Stimulated activated CD4-positive, alpha-beta T cell treated with anti-CD3 and anti-CD28 coated beads, TNF-alpha, amount 100 ng/mL, for 1 hour (primary cell): ENCODE measurements at regions not wholly inside any gene's neighbourhood (a gene's known extent, or its start where the extent isn't known, plus 50 kb on each side); places are given as distances from the start of the nearest gene placed in this dataset.
"Not testable (repeated sequence)": the region's sequence is repeated elsewhere in the genome, so short reads cannot be mapped to it uniquely, and the experiment has no call there.

Experiments used
- DNase-seq, 3 donors: peaks; one replicate each; pipeline ENCODE4 v3.0.0-alpha.2; 2020; ENCODE audit warnings: low read depth in 3 of 3, low spot score in 1 of 3

DNA sequence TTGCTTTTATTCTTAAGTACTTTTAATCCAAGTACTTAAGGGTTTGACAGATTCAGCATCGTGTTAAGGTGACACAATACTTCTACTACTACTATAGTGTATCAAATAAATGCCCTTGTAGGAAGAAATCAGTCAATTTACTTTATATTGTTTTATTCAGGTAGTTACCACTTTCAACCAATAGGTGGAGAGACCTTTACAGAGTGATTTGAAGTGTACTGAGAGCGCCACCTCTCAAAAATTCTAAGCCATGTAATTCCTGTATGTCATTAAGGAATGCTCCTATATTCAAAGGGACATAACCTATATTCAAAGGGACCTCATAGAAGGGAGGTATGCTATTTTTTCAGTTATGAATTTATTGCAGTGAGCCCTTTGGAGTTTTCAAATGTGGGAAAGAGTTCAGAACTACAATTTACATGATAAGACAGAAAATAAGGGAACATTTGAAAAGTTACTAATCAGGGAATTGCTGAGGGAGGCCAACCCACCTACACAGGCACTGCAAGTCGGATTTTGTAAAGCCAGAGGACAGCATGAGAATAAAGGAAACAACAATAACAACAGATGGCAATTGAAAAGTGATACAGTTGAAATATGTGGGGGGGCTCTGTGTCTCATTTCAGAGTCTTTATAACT, 955.6 kb downstream of the TBC1D32 start:
- no peak for DNase-seq

DNA sequence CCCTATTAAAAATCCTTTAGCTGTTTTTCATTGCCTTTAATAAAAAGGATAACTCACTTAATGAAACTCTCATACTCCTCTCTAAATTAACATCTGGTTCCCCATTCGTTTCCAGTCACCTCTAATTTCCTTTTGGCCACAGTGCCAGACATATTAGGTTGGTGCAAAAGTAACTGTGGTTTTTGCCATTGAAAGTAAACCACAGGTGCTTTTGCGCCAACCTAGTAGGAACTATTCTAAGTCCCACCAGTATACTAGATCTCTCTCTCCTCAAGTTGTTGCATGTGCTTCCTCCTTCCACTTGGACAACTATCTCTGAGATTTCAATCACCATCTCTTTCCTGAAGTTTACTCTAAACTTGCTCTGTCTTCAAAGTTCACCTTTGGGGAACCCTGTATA, 961.1 kb downstream of the TBC1D32 start:
- DNase-seq = no peak

DNA sequence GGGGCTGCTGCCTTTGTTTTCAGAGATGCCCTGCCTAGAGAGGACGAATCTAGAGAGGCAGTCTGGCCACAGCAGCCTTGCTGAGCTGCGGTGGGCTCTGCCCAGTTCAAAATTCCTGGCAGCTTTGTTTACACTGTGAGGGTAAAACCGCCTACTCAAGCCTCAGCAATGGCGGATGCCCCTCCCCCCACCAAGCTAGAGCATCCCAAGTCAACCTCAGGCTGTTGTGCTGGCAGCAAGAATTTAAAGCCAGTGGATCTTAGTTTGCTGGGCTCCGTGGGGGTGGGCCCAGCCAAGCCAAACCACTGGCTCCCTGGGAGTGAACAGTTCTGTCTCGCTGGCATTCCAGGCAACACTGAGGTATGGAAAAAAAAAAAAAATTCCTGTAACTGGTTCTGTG, 970.9 kb downstream of the TBC1D32 start:
- no peak for DNase-seq

DNA sequence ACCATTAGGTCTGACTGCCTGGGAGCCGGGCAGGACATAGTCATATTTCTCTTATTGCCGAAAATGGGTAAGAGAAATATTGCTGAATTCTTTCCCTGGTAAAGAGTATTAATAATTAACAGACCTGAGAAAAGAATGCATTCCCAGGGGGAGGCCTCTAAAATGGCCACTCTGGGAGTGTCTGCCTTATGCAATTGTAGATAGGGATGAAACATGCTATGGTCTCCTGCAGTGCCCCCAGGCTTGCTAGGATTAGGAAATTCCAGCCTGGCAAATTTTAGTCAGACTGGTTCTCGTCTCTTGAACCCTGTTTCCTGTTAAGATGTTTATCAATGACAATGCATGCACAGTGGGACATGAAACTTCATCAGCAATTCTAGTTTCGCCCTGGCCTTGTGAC, 975.7 kb downstream of the TBC1D32 start:
- DNase-seq = not testable (repeated sequence)

DNA sequence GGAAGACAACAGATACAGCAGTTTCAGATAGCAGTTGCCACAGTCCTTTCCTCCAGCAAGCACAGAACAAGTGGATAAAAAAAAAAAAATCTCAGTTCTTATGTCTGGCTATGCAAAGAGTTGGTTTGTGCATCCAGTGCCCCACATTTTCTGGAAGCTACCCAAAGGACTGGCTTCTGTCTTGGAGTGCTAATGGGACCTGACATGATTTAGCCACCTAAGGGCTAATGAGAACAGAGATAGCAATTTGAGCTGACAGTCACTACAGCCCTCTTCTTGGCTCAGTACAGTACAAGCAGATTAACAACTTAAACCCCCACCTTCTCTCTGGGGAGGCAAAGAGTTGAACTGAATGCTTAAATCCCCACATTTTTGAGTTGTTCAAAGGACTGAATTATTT, 976.8 kb downstream of the TBC1D32 start:
- DNase-seq = no peak

DNA sequence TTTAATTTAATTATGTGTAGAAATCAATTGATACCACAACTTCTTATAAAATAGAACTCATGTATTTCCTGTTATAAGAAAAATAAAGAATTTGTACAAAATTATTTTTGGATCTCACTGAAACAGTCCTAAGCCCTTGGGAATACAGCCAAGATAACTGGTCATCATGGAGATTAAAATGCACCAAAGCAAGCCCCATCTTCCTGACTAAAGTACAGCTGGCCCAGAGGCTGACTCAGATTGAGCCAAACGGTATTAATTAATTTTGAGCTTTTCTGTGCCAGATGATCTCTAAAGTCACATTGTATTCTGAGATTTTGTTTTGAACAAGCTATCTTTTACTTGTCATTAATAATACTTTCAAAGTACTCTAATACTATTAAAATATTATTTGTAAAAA, 978.5 kb downstream of the TBC1D32 start:
- DNase-seq = no peak

DNA sequence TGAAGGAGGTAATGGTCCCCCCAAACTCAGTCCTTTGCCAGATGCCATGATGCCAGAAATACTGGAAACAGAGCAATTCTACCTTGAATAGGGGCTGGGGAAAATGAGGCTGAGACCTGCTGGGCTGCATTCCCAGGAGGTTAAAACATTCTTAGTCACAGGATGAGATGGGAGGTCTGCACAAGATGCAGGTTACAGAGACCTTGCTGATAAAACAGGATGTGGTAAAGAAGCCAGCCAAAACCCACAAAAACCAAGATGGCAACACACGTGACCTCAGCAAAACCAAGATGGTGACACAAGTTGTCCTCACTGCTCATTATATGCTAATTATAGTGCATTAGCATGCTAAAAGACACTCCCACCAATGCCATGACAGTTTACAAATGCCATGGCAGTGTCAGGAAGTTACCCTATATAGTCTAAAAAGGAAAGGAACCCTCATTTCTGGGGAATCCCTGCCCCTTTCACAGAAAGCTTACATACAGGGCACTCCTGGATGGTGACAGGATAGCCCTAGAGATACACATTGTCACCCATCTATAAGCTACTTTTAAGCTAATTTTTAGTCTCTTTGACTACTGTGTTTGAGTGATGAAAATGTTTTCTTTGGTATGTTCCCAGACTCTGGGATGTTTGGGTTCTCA, 979.7 kb downstream of the TBC1D32 start:
- no peak for DNase-seq

DNA sequence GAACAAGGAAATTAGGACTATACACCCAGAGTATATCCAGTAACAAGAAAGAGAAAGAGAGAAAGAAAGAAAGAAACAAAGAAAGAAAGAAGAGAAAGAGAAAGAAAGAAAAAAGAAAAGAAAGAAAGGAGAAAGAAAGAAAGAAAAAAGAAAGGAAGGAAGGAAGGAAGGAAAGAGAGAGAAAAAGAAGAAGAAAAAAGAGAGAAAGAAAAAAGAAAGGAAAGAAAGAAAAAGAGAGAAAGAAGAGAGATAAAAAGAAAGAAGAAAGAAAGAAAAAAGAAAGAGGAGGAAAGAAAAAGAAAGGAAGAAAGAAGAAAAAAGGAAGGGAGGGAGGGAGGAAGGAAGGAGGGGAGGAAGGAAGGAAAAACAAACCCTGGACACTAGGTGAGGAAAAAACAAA, 981.8 kb downstream of the TBC1D32 start:
- DNase-seq = no peak

DNA sequence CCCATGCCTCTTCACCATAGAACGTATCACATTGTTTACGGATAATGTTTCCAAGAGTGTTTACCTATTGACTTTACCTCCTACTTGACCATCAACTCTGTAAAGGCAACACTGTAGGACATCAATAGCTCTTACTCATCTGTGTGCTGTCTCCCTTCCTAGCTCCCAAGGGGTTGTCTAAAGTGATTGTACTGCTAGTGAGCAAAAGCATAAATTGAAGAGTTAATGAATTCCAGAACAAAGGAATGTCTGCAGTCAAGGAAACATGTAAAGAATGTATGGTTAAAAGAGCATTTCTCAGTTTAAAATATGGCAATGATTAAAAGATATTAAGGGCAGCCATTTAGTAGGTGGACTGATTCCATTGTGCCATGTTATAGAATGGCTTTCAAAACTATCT, 985.4 kb downstream of the TBC1D32 start:
- no peak for DNase-seq

DNA sequence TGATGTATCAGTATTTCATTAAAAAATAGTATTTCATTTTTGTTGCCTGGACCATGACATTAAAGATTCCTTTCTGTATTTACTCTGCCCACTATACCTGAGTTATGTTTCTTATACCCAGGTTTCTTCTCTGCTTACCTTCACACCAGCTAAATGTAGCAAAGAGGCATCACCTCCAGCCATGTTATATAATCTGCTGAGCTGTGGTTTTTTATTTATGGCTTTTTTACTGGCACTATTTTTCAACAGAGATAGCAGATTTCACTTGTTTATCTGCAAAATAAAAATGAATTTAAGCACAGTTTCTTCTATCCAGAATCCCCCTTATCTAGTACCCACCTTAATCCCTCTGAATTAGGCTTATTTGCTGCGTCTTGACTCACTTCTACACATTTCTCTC, 979.0 kb upstream of the MAN1A1 start:
- no peak for DNase-seq

DNA sequence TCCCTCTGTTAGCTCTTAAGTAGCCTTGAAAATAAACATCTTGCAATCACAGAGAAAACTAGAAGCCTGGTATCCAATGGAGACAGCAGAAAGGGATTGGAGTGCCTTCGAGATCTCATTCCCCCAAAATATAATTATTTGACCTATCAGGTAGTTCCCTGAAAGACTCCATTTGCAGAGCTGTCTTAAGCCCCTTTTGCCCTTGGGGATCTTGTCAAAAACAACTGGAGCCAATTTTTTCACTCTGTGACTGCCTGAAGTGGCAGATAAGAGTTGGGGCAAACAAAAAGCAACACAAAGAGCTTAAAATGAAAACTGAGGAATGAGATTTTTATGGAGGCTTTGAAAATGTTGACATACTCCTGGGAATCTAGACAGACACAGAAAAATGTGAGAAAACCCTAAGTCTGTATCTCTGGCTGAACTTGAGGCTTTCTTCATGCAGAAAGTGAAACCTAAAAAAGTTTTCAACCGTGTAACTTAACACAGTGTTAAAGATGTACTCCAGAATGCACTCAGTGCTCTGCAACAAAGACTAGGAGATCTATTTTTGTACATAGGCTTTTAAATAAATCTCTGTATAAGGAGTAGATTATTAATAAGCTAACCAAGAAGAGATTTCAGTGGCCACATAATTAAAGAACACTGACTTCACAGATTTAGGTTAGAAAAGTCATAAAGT, 971.1 kb upstream of the MAN1A1 start:
- DNase-seq = no peak

DNA sequence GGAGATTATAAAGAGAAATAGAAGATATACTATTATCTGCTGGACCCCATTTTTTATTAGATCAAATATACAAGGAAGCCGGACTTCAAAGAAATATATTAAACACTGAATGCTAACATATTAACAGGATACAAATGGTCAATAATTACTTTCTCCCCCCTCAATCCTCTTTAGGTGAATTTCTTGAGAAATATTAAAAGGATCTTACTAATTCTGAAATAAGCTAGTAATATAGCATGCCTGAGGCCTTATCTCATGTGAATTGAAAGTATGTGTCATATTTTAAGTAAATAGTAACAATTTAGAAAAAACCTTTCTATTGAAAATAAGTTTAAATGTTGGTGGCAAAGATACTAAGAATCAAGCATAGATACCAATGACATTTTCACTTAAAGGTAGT, 954.7 kb upstream of the MAN1A1 start:
- DNase-seq = no peak

DNA sequence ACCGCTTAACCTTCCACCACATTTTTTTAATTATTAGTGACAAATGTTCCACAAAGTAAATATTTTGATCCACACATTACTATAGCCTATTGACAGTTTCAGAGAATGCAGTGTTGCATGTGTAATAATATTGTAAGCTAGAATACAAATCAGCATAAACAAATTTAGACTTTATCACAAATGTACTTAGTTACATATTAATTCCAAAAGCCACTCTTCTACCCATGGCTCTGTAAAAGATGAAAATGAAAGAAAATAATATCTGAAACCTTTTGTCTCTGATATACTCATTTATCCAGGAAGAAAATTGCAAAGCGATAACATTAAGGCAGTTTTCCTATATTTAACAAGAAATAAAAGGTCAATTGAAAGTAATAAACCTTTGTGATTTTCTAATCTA, 954.0 kb upstream of the MAN1A1 start:
- DNase-seq = no peak

DNA sequence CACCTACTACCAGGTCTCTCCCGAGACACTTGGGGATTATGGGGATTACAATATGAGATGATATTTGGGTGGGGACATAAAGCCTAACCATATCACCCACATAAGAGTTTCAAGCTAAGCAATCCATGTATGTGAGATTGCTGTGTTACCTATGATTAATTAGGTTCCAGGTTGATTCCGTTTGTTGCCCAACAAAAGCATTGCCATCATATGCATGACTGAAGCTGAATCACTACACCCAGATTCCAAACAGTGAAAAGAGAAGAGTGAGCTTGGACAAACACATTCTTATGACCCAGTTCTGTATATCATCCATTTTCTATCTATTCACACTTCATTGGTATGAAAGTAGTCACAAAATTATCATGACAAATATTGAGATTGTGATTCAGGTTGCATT, 952.5 kb upstream of the MAN1A1 start:
- DNase-seq = no peak

DNA sequence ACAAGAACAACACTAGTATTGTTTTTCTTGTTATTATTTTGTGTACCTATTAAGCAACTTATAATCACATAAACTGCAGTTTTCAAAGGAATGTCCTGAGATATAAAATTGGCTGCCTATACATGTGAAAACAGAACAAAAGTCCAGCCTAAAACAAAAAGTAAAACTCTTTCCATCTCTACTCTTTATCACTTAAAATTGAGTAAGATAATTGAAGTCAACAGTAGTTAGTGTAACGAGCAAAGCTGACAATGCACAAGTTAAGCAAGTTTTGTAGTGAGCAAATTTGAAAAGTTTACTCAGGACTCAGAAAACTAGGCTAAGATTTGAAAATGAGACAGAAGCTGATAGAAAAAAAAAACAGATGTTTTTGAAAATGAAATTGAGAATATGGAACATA, 941.4 kb upstream of the MAN1A1 start:
- no peak for DNase-seq

DNA sequence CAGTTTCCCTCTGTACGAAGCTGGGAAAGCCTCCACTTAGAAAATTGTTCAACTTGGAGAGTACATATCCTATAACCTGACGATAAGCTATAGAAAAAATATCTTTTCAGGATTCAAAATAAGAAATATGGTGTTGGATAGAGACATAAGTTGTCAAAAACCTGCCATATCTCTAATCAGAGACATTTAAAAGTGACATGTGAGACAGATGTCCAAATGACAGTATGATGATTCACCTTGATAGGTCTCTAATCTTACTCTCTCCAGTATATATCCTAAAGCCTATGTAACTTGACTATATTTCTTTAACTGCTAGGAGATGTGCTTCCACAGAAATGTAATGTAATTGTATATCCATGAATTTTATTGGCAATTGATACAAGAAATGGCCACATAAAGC, 932.4 kb upstream of the MAN1A1 start:
- no peak for DNase-seq

DNA sequence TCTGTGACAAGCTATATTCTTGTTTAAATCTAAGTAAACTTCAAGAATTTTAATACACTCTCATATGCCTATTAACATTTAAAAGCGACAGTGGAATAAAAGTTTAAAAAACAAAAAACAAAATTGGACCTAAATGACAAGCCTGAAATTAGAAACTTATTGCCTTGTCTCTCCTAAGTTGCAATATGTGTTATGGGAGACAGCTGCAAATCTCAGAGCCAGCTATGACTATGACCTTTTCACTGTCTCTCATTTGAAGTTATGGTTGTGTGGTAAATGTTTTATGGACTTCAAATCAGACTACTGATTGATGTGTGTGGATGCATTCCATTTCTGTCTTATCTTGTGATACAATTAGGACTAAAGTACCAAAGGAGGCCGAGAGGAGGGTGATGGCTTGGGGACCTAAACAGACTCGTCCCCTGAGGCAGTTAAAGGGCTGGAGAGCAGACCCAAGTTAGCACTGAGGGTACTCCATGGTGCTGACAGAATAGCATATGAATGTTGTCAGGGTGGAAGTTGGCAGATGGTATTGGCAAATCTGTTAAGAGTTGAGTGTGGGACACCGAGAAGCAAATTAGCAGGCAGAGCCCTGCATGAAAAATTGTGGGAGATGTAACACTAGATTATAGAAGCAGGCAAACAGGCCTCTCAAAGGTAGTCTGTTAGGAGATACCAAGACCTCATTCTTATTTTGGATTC, 930.1 kb upstream of the MAN1A1 start:
- DNase-seq = no peak

DNA sequence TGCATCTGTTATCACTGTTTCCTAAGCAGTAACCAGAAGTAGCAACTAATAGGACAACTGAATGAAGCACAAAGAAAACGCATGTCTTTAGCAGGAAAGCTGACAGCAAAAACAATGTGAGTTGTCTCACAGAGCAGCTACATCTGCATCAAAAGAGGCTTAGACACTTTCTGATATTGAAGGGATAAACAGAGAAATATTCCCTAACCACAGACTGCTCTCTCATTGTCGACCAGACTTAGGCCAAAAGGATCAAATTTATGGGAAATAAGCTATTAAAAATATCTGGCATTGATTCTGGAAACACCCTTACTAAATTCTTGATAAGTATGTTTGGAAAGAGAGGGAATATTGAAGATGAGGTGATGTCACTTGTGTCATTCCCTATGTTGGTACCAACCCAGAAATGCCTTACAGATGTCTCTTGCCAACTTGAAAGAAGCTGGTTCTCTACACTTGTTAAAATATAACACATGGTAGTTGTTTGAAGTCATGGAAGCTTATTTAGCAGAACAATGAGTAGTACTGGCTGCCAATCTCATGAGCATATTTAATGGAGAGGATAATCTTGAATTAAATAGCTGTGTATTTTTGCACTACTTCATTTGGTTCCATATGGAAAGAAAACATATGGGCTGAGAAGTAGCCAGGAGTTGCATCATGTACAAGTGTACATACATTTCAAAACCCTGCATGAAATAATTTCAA, 929.3 kb upstream of the MAN1A1 start:
- no peak for DNase-seq

DNA sequence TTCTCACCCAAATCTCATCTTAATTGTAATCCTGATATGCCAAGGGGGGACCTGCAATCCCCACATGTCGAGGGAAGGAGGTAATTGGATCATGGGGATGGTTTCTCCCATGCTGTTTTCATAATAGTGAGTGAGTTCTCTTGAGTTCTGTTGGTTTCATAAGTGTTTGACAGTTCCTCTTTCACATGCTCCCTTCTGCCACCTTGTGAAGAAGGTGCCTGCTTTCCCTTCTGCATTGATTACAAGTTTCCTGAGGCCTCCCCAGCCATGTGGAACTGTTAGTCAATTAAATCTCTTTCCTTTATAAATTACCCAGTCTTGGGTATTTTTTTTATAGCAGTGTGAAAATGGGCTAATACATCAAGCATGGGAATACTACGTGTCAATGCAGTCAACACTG, 925.0 kb upstream of the MAN1A1 start:
- no peak for DNase-seq

DNA sequence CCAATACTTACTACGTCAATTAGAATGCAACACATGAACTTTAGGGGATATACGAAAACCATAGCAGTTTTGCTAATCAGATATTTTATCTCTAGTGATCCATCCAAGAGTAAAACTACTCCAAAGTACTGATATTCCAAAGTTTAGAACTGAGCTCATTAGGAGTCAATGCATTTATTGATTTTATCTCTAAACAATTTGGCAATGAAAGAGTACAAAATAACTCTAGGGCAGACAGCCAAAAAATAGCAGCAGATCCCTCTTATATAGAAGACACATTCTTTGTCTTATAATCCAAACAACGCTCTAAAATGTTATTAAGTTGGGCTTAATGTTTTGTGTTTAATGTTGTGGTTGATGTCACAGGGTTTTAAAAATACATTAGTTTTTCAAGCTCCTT, 923.9 kb upstream of the MAN1A1 start:
- DNase-seq = no peak

DNA sequence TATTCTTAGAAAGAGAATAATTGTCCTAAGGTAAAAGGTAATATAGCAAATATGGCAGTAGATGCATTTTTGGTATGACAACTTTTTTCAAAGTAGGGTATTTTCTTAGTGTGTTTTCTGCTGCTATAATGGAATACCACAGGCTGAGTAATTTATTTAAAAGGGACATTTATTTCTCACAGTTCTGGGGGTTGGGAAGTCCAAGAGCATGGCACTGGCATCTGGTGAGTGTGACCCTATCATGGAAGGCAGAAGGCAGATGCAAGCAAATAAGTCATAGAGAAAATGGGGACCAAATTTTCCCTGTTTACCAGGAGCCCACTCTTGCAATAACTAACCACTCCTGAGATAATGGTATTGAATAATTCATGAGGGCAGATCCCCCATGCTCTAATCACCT, 922.5 kb upstream of the MAN1A1 start:
- DNase-seq = no peak

DNA sequence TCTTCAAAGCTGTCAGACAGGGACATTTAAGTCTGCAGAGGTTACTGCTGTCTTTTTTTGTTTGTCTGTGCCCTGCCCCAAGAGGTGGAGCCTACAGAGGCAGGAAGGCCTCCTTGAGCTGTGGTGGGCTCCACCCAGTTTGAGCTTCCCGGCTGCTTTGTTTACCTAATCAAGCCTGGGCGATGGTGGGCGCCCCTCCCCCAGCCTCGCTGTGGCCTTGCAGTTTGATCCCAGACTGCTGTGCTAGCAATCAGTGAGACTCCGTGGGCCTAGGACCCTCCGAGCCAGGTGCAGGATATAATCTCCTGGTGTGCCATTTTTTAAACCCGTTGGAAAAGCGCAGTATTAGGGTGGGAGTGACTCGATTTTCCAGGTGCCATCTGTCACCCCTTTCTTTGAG, 918.7 kb upstream of the MAN1A1 start:
- not testable (repeated sequence) for DNase-seq
